ENCODE measurements at regions not wholly inside any gene's neighbourhood (a gene's known extent, or its start where the extent isn't known, plus 50 kb on each side); places are given as distances from the start of the nearest gene placed in this dataset.

DNA sequence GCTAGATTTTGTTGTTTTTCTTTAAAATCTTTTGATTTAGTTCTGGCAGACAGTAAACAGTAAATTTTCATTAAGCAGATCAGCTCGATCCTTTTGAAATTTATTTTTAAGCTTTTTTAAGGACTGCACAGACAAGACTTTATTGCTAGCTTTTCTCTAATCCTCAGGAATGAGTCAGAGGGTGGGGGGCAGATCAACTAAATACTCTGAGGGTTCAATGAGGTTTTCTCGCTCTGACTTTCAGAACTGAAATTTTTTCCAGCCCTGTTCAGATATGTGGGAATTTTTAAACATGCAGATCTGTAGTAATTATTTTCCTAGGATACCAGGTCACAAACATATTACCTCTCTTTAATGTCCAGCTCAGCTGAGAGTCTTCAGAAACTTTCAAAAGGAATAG is 977.2 kb downstream of the CDH11 start:
- intact Hi-C loops (cut with DNase I; ENCODE audit: low total_unique reads): no loop called here
- Histone ChIP-seq H3K27ac (no peak overlapping the region), H3K4me1 (no peaks in the 10 kb centered on the region), H3K4me3 (no peak overlapping the region), H3K27me3 (no peaks in the 10 kb centered on the region), H3K9me3 (no peaks in the 10 kb centered on the region), H3K36me3 (no peaks in the 10 kb centered on the region)
- TF ChIP-seq EP300 (IDR thresholded peaks at IDR 0.05): no peak
- no peak for TF ChIP-seq POLR2A (IDR thresholded peaks at IDR 0.05)
- no peak for TF ChIP-seq POLR2AphosphoS5 (IDR thresholded peaks at IDR 0.05)
- TF ChIP-seq, protein P1, sequence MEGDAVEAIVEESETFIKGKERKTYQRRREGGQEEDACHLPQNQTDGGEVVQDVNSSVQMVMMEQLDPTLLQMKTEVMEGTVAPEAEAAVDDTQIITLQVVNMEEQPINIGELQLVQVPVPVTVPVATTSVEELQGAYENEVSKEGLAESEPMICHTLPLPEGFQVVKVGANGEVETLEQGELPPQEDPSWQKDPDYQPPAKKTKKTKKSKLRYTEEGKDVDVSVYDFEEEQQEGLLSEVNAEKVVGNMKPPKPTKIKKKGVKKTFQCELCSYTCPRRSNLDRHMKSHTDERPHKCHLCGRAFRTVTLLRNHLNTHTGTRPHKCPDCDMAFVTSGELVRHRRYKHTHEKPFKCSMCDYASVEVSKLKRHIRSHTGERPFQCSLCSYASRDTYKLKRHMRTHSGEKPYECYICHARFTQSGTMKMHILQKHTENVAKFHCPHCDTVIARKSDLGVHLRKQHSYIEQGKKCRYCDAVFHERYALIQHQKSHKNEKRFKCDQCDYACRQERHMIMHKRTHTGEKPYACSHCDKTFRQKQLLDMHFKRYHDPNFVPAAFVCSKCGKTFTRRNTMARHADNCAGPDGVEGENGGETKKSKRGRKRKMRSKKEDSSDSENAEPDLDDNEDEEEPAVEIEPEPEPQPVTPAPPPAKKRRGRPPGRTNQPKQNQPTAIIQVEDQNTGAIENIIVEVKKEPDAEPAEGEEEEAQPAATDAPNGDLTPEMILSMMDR (IDR thresholded peaks at IDR 0.05): no peak
- DNase-seq: no peak
- WGBS, 5 donors: 41 to 64% (median 53%) methylated on average over 2 of the region's 2 CpGs

DNA sequence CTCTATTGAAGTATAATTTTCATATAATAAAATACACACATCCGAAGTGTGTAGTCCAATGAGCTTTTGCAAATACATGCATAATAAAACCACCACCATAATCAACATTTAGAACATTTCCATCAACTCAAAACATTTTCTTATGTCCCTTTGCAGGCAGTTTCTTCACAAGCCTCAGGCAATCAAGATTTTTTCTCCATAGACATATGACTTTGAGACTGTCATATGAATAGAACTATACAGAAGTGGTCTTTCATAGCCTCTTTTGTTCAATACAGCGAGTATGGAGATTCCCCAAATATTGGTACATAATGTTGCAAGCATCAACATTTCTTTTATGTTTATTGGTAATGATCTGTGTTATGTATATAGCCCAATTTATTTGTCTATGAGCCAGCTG is 983.2 kb downstream of the CDH11 start:
- intact Hi-C loops (cut with DNase I; ENCODE audit: low total_unique reads): no loop called here
- TF ChIP-seq, protein P1 (IDR thresholded peaks at IDR 0.05): no peak
- TF ChIP-seq POLR2AphosphoS5 (IDR thresholded peaks at IDR 0.05): no peak
- TF ChIP-seq EP300 (IDR thresholded peaks at IDR 0.05): no peak
- TF ChIP-seq POLR2A (IDR thresholded peaks at IDR 0.05): no peak
- no peaks in the 10 kb centered on the region for H3K9me3 ChIP-seq
- H3K27me3 ChIP-seq: no peaks in the 10 kb centered on the region
- H3K4me3 ChIP-seq: no peak overlapping the region
- WGBS, 5 donors: 61 to 86% (median 82%) methylated on average over 2 of the region's 2 CpGs
- no peaks in the 10 kb centered on the region for H3K4me1 ChIP-seq
- H3K27ac ChIP-seq: no peak overlapping the region
- no peak for DNase-seq
- no peaks in the 10 kb centered on the region for H3K36me3 ChIP-seq

DNA sequence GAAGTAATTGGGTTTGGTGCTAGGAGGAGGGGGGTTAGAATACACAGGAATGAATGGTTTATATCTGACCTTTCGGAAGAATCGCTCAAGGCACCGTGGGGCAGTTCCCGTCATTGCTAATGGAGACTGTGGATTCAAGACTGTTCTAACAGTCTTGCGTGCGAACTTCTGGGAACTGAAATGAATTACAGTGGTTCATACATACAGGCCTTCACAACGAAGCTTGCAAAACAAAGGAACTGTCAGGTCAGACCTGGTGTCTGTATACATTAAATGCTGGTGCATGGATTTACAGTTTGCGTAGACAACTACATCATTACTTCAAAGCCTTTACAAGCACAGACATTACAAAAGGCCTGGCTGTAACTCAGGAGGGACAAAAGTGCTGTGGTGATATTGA is 983.9 kb downstream of the CDH11 start:
- H3K27ac ChIP-seq: no peak overlapping the region
- DNase-seq: no peak
- intact Hi-C loops (cut with DNase I; ENCODE audit: low total_unique reads): no loop called here
- H3K36me3 ChIP-seq: no peaks in the 10 kb centered on the region
- WGBS, 5 donors: 77 to 91% (median 88%) methylated on average over 8 of the region's 8 CpGs
- H3K9me3 ChIP-seq: no peaks in the 10 kb centered on the region
- H3K4me3 ChIP-seq: no peak overlapping the region
- H3K4me1 ChIP-seq: no peaks in the 10 kb centered on the region
- no peak for TF ChIP-seq EP300 (IDR thresholded peaks at IDR 0.05)
- no peak for TF ChIP-seq POLR2A (IDR thresholded peaks at IDR 0.05)
- TF ChIP-seq, protein P1 (IDR thresholded peaks at IDR 0.05): no peak
- TF ChIP-seq POLR2AphosphoS5 (IDR thresholded peaks at IDR 0.05): no peak
- no peaks in the 10 kb centered on the region for H3K27me3 ChIP-seq

DNA sequence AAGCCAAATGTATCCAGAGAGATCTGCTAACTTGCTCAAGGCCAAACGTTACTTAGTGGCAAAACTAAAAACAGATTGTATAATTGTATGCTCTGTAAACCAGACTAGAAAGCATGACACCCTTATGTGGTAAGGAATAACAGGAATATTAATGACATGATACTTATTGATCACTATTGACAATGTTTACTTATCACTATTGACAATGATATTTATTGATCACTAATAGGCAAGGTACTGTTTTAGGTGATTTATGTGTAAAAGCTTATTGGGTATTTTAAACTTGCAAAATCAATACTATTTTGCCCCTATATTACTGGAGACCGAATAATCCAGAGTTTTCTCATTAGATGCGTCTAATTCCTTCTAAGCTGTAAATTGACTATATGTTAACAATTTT is 985.1 kb downstream of the CDH11 start:
- intact Hi-C loops (cut with DNase I; ENCODE audit: low total_unique reads): no loop called here

More for the DNA sequence above, 985.1 kb downstream of the CDH11 start:
- no peak for DNase-seq
- Histone ChIP-seq H3K4me3 (no peak overlapping the region), H3K36me3 (no peaks in the 10 kb centered on the region), H3K4me1 (no peaks in the 10 kb centered on the region), H3K27ac (no peak overlapping the region), H3K27me3 (no peaks in the 10 kb centered on the region), H3K9me3 (no peaks in the 10 kb centered on the region)
- 78 to 81% (median 80%) methylated on average over 3 of the region's 3 CpGs for WGBS, 5 donors
- TF ChIP-seq EP300 (IDR thresholded peaks at IDR 0.05) (no peak), POLR2A (IDR thresholded peaks at IDR 0.05) (no peak), POLR2AphosphoS5 (IDR thresholded peaks at IDR 0.05) (no peak)
- TF ChIP-seq, protein P1 (IDR thresholded peaks at IDR 0.05): no peak

All from stomach (tissue), 8 donors.